Activated naive CD8-positive, alpha-beta T cell treated with anti-CD3 and anti-CD28 coated beads, Interleukin-2, amount 10 ng/mL, durations not matched to agents 7 days and 5 days (primary cell): ENCODE measurements at regions not wholly inside any gene's neighbourhood (a gene's known extent, or its start where the extent isn't known, plus 50 kb on each side); places are given as distances from the start of the nearest gene placed in this dataset.
"Not testable (repeated sequence)": the region's sequence is repeated elsewhere in the genome, so short reads cannot be mapped to it uniquely, and the experiment has no call there.

ENCODE experiments used
- ATAC-seq: fragments of 150-1000 bp; cut with Tn5 transposase; one replicate; pipeline ENCODE4 v1.10.0; 2021; ENCODE audit warnings: low read depth, moderate library complexity
- POLR2A ChIA-PET: fragments of 350-600 bp; sonication (Branson Sonifier 250); formaldehyde crosslinking; loops from one replicate; lab custom pipeline; 2021; ENCODE audit warnings: antibody characterized with exemption; lab: Charles Lee
- DNase-seq: peaks from one replicate; pipeline ENCODE4 v3.0.0; 2021
- H3K27ac Mint-ChIP-seq: one replicate; pipeline ENCODE4 v1.8.0; 2022; ENCODE audit warnings: mild to moderate bottlenecking, mixed read lengths
- H3K27me3 Mint-ChIP-seq: one replicate; pipeline ENCODE4 v1.8.0; 2022; ENCODE audit warnings: mild to moderate bottlenecking, moderate library complexity, mixed read lengths
- H3K36me3 Mint-ChIP-seq: one replicate; pipeline ENCODE4 v1.8.0; 2021; ENCODE audit warnings: mild to moderate bottlenecking, mixed read lengths
- H3K4me1 Mint-ChIP-seq: one replicate; pipeline ENCODE4 v1.8.0; 2021; ENCODE audit warnings: mixed read lengths
- H3K4me3 Mint-ChIP-seq: one replicate; pipeline ENCODE4 v1.8.0; 2022; ENCODE audit warnings: mild to moderate bottlenecking, moderate library complexity, mixed read lengths
- H3K9me3 Mint-ChIP-seq: one replicate; pipeline ENCODE4 v1.8.0; 2021; ENCODE audit warnings: mixed read lengths

DNA sequence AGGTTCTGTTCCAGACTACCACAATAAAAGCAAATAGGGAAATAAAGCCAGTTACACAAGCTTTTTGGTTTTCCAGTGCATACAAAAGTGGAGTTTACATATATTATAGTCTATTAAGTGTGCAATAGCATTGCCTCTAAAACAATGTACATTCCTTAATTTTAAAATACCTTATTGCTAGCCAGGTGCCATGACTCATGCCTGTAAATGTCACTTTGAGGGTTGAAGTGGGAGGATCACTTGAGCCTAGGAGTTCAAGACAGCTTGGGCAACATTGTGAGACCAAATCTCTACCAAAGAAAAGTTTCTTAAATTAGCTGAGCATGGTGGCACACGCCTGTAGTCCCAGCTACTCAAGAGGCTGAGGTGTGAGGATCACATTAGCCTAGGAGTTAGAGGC, 52.9 kb upstream of the IMP4 start:
- H3K9me3 Mint-ChIP-seq = no peaks in the 10 kb centered on the region
- POLR2A ChIA-PET = no interaction called here
- DNase-seq = no peak
- H3K27me3 Mint-ChIP-seq = peaks cover 24% of the 10 kb centered on the region
- H3K36me3 Mint-ChIP-seq = no peaks in the 10 kb centered on the region
- no peak overlapping the region for H3K4me3 Mint-ChIP-seq
- no peak for ATAC-seq
- no peak overlapping the region for H3K27ac Mint-ChIP-seq
- H3K4me1 Mint-ChIP-seq = no peaks in the 10 kb centered on the region

DNA sequence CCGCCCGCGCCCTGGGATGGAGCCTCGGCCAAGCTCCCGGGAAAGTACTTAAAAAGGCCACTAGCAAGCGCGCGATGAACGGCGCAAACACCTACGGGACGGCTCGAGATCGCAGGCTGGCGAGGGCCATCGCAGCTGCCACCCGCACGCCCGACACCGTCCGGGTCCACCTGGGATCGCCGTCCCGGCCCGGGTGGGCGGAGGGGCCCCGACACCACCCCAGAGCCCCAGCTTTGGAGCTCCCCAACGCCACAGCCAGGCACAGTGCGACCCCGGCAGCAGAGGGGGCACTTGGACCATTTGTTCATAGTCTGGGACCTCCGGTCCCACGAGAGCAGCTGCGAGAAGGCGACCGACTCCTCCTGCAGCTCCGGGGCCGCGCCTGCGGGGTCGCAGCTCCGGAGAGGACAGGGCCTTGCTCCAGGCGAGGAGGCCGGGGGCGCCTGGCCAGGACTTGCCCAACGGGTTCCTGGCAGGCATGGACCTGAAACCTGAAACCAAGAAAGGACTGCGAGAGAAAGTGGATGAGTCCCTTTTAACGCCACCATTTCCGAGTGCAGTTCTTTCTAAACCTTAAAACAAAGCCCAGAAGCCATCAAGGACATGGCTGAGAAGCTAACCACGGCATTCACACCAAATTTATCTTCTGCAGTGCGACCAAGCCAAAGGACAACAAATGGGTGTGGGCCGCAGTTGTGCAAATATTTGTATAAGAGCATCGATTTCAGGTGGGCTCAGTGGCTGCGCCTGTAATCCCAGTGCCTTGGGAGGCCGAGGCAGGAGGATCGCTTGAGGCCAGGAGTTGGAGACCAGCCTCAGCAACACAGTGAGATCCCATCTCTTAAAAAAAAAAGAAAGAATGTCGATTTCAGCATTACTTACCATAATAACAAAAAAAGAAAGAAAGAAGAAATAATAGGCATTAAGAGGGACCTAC, 54.0 kb upstream of the IMP4 start:
- Mint-ChIP-seq H3K4me1 (no peaks in the 10 kb centered on the region), H3K4me3 (no peak overlapping the region)
- POLR2A ChIA-PET = no interaction called here

DNA sequence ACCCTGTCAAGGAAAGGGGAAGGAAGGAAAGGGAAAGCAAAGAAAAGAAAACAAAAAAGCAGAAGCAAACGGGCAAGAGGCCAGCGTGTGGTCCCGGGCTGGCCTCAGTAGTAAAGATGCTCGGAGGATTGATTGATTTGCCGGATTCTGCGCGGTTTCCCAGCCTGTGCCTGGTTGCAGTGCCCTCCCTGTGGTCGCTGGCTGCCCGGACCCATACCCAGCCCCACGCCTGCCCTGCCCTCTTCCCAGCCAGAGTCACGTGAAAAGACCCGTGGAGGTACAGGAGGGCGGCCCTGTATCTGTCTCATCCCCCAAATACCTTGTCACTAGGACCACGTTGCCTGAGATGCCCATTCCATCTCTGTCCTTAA, 55.1 kb upstream of the IMP4 start:
- H3K4me1 Mint-ChIP-seq = no peaks in the 10 kb centered on the region
- no peaks in the 10 kb centered on the region for H3K9me3 Mint-ChIP-seq
- POLR2A ChIA-PET = no interaction called here
- DNase-seq = no peak
- no peak overlapping the region for H3K27ac Mint-ChIP-seq
- H3K36me3 Mint-ChIP-seq = no peaks in the 10 kb centered on the region
- peaks cover 6% of the 10 kb centered on the region for H3K27me3 Mint-ChIP-seq
- ATAC-seq = no peak
- H3K4me3 Mint-ChIP-seq = no peak overlapping the region

More for the DNA sequence above, 54.0 kb upstream of the IMP4 start:
- H3K36me3 Mint-ChIP-seq = no peaks in the 10 kb centered on the region
- DNase-seq (no peak), ATAC-seq (no peak)
- no peak overlapping the region for H3K27ac Mint-ChIP-seq
- H3K9me3 Mint-ChIP-seq = no peaks in the 10 kb centered on the region
- H3K27me3 Mint-ChIP-seq = peaks cover 13% of the 10 kb centered on the region

DNA sequence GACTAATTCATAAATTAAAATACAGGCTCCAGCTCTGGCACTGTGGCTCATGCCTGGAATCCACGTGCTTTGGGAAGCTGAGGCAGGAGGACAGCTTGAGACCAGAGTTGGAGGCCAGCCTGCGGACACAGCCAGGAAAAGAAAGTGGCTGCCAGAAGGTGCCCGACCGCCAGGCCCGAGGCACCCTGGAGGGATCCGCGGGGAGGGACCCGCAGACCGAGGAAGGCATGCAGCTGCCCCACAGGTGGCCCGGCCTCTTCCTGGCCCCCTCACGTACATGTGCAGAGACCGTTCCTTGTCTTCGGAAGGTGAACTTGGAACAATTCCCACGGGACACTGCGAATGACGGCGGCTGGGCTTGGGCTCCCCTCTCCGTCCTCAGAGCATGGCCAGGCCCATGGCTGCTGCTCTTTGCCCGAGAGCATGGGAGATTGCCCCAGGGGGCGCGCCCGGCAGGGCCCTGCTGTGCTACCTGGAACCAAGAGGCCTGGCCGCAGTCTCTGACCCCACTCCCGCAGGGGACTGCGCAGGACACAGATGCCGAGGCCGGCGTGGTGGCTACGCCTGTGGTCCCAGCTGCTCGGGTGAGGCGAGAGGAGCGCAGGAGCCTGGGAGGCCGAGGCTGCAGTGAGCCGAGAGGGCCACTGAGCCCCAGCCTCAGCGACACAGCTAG, 55.6 kb upstream of the IMP4 start:
- Mint-ChIP-seq H3K27me3 (peaks cover 6% of the 10 kb centered on the region), H3K27ac (no peak overlapping the region), H3K4me1 (no peaks in the 10 kb centered on the region), H3K9me3 (no peaks in the 10 kb centered on the region), H3K36me3 (no peaks in the 10 kb centered on the region), H3K4me3 (no peak overlapping the region)
- POLR2A ChIA-PET = no interaction called here
- ATAC-seq (no peak), DNase-seq (no peak)

DNA sequence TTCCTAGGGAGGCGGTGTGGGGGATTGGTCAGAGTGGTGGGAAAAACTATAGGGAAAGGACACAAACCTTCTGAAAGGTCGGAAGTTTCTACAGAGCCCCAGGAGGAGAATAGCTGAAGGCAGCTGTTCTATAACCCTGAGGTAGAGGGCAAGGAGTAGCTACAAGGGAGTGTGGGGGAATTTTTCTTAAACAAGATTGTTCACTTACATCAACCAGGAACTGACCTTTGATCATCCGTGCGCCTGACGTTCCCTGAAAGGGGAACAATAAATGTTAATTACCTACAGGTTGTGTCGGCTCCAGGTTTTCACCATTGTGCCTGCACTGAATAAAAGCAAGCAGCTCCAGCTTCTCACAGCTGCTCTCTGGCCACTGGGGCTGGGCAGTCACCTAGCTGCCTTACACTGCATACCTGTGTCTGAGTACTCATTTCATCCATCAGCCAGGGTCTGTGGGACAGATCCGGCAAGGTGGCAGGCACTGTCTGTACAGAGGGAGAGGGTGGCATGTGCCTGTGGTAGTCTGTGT, 59.3 kb upstream of the IMP4 start:
- H3K27ac Mint-ChIP-seq, POLR2A ChIA-PET, H3K27me3 Mint-ChIP-seq, ATAC-seq, H3K4me1 Mint-ChIP-seq, H3K4me3 Mint-ChIP-seq, H3K36me3 Mint-ChIP-seq, DNase-seq, H3K9me3 Mint-ChIP-seq: not testable (repeated sequence)

DNA sequence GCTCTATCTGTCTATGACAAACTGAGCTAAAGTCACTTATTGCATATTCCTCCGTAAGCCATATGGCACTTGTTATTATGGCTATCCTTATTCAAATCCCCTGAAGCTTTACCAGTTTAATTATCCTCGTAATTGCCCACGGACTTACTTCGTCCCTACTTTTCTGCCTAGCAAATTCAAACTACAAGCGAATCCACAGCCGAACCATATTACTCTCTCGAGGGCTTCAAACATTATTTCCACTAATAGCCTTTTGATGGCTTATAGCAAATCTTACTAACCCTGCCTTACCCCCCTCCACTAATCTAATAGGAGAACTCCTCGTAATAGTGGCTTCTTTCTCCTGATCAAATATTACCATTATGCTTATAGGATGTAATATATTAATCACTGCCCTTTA, 63.1 kb upstream of the IMP4 start:
- H3K9me3 Mint-ChIP-seq, H3K27ac Mint-ChIP-seq, H3K27me3 Mint-ChIP-seq, POLR2A ChIA-PET, ATAC-seq, H3K4me3 Mint-ChIP-seq, H3K36me3 Mint-ChIP-seq, H3K4me1 Mint-ChIP-seq, DNase-seq: not testable (repeated sequence)

DNA sequence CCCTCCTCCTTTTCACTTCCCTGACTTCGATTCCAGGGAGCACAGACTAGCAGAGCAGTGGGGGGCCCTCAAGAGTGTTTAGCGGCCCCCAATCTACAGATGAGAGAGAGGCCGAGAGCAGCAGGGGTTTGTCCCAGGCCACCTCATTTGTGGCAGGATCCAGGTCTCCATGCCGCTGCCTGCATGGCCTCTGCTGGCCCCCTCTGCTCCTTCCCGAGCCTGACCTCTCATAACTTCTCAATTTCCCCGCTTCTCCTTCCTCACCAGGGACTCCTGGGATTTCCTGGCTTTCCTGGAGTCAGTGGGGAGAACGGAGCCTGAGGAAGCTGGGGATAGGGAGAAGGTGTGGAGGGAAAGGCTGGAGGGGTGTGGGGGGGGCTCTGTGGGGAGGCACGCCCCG, 70.1 kb upstream of the TUBA3E start:
- H3K36me3 Mint-ChIP-seq, H3K27me3 Mint-ChIP-seq, H3K9me3 Mint-ChIP-seq, H3K4me3 Mint-ChIP-seq, ATAC-seq, H3K4me1 Mint-ChIP-seq, POLR2A ChIA-PET, H3K27ac Mint-ChIP-seq, DNase-seq: not testable (repeated sequence)

DNA sequence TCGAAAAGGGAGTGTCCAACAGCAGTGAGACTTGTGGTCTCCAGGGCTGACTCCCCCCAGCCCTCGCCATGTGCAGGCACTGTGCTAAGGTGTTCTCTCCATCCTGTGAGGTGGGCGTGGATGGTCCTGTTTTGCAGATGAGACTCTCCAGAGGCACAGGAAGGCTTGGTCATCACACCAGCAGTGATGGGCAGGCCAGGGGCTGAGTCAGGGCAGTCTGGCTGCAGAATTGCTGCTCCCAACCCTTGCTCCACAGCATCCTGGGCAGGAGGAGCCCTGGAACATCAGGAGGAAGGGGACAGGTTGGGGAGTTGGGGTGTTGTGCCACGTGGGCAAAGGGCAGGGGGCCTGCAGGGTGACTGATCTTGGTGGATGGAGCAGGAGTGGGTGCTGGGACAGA, 69.3 kb upstream of the TUBA3E start:
- ATAC-seq, DNase-seq, POLR2A ChIA-PET, H3K36me3 Mint-ChIP-seq, H3K4me3 Mint-ChIP-seq, H3K27me3 Mint-ChIP-seq, H3K9me3 Mint-ChIP-seq, H3K27ac Mint-ChIP-seq, H3K4me1 Mint-ChIP-seq: not testable (repeated sequence)

DNA sequence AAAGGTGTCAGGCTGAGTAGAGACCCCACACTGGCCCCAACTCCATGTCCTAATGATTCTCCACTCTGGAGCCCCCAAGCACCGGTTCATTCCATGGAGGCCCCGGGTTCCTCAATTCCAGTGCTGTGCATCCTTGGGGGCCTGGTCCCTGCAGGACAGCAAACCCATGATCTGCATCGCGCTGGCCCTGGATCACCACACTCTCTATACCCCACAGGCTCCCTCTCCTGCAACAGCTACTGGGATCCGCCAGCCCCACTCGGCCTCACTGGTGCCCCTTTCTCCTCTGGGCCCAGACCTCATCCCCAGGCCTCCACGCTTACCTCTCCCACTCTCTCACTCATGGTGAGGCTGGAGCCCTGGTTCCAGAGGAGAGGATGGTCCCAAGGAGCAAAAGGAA, 68.6 kb upstream of the TUBA3E start:
- DNase-seq, H3K4me3 Mint-ChIP-seq, H3K27ac Mint-ChIP-seq, H3K4me1 Mint-ChIP-seq, H3K9me3 Mint-ChIP-seq, H3K36me3 Mint-ChIP-seq, POLR2A ChIA-PET, H3K27me3 Mint-ChIP-seq, ATAC-seq: not testable (repeated sequence)

DNA sequence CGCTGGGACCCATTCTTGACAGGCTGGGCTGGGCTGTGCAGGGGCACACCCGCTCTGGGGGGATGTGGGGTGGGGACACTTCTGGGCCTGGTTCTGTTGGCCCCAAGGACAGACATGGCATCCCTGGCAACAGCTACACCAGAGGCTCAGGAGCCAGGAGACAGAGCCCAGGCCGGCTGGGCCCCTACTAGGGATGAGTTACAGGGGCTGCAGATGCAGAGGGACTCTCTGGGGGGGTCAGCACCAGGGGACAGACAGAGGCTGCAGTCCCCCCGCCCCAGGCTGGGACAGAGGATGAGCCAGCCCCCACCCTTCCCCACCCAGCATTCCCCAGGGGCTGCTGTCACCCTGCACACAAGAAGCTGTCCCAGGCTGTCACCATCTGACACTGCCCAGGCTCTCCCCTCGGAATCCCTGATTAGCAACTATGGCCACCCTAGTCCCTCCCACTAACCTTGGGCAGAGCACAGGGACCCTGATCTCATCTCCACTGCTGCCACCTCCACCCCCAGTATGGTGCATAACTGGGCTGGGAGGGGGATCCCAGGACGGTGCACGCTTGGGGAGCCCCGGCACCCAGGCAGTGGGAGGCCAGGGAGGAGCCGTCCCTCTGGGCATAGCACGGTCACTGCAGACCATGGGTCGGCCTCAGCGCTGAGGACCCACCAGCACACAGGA, 67.5 kb upstream of the TUBA3E start:
- H3K36me3 Mint-ChIP-seq, H3K27me3 Mint-ChIP-seq, H3K4me1 Mint-ChIP-seq, DNase-seq, ATAC-seq, H3K4me3 Mint-ChIP-seq, H3K9me3 Mint-ChIP-seq, POLR2A ChIA-PET, H3K27ac Mint-ChIP-seq: not testable (repeated sequence)

DNA sequence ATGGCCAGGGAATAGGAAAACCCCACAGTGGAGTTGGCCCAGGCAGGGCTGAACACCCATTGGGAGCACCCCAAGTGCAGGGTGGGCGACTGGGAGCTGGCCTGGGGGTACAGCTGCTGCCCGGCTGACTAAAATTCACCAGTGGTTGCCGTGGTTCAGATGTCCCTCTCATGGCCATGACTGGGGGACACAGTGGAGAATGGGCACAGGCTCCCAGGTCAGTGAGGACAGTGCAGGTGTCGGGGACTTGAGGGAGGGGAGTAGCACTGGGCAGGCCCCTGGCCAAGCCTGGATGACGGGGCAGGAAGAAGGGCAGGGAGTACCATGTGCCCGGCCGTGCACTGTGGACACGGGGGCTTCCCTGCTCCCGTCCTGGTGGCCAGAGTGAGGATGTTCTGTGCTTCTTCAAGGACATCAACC, 66.7 kb upstream of the TUBA3E start:
- H3K4me3 Mint-ChIP-seq, ATAC-seq, H3K27me3 Mint-ChIP-seq, H3K36me3 Mint-ChIP-seq, DNase-seq, H3K9me3 Mint-ChIP-seq, H3K27ac Mint-ChIP-seq, POLR2A ChIA-PET, H3K4me1 Mint-ChIP-seq: not testable (repeated sequence)

DNA sequence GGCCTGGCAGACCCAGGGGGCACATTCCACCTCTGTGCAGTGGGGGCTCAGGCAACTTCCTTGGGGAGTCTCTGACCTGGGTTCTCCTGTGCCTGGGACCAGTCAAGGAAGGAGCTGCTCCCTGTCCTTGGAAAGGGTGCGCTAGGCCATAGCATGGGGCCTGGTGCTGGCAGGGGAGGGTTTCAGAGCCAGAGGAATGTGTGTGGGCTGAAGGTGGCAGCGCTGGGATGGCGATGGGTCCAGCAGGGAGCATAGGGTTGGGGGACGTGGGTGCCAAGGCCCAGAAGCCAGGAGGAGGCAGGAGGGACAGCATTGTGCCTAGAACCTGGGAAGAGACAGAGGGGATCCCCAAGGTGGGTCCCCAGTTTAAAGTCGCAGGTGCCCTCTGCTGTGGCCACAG, 66.3 kb upstream of the TUBA3E start:
- Mint-ChIP-seq H3K9me3 (no peaks in the 10 kb centered on the region), H3K27ac (no peak overlapping the region), H3K4me1 (no peaks in the 10 kb centered on the region)

DNA sequence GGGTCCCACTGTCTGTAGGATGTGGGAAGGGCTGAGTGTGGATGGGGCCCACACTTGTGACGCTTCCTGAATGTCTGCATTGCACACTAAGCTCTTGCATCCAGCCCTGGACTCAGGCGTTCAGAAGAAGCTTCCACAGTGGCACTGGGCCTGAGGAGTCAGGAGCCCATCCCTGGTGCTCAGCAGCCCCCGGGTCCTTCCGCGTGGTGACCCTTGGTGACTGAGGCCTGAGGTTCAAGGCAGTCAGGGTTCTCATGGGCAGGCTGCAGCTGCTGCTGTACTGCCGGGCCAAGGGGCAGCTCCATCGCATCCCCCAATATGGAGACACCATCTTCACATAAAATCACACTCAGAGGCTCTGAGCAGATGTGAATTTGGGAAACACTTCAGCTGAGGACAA, 65.8 kb upstream of the TUBA3E start:
- no peak overlapping the region for H3K27ac Mint-ChIP-seq
- ATAC-seq (no peak), DNase-seq (no peak)
- H3K9me3 Mint-ChIP-seq = no peaks in the 10 kb centered on the region
- peaks cover 8% of the 10 kb centered on the region for H3K27me3 Mint-ChIP-seq
- H3K4me3 Mint-ChIP-seq = no peak overlapping the region
- POLR2A ChIA-PET = no interaction called here
- H3K4me1 Mint-ChIP-seq = no peaks in the 10 kb centered on the region
- H3K36me3 Mint-ChIP-seq = no peaks in the 10 kb centered on the region

More for the DNA sequence above, 66.3 kb upstream of the TUBA3E start:
- no peaks in the 10 kb centered on the region for H3K36me3 Mint-ChIP-seq
- no peak for DNase-seq
- POLR2A ChIA-PET = no interaction called here
- no peak for ATAC-seq
- no peak overlapping the region for H3K4me3 Mint-ChIP-seq
- H3K27me3 Mint-ChIP-seq = peaks cover 7% of the 10 kb centered on the region
